Prostate gland (tissue), 2 donors: ENCODE measurements at regions not wholly inside any gene's neighbourhood (a gene's known extent, or its start where the extent isn't known, plus 50 kb on each side); places are given as distances from the start of the nearest gene placed in this dataset.

Experiments
- DNase-seq: peaks from one replicate; pipeline ENCODE4 v3.0.0-alpha.2; 2019; ENCODE audit warnings: low spot score
- H3K27ac ChIP-seq, 2 donors: fragments of 200-600 bp; sonication (generic); 2 replicates each; pipeline ENCODE4 v1.5.1; 2017 to 2019
- H3K27me3 ChIP-seq: fragments of 200-600 bp; sonication (generic); replicated peaks from 2 replicates; pipeline ENCODE4 v1.5.1; 2019; ENCODE audit not compliant: insufficient read depth
- H3K36me3 ChIP-seq, 2 donors: fragments of 200-600 bp; sonication (generic); 1 replicate in 1 of 2; 2 replicates in 1 of 2; pipeline versions ENCODE4 v1.5.1 to v1.8.1; 2017 to 2019
- H3K4me1 ChIP-seq: fragments of 200-600 bp; sonication (generic); replicated peaks from 2 replicates; pipeline ENCODE4 v1.5.1; 2019
- H3K4me3 ChIP-seq, 2 donors: fragments of 200-600 bp; sonication (generic); 2 replicates each; pipeline ENCODE4 v1.5.1; 2017 to 2019
- H3K9me3 ChIP-seq: fragments of 200-600 bp; sonication (generic); 2 replicates; pipeline ENCODE4 v1.5.1; 2017
- CTCF ChIP-seq, 4 experiments: fragments of 200-600 bp in 2 of 4; fragments of 450-650 bp in 2 of 4; sonication (generic) in 2 of 4; IDR thresholded peaks; 1 replicate in 3 of 4; 2 replicates in 1 of 4; pipeline ENCODE4 v1.5.1; 2016 to 2019; ENCODE audit warnings: antibody characterized with exemption in 4 of 4, mild to moderate bottlenecking in 2 of 4, moderate library complexity in 2 of 4
- POLR2A ChIP-seq: fragments of 450-650 bp; IDR thresholded peaks from one replicate; pipeline ENCODE4 v1.6.1; 2016; ENCODE audit warnings: antibody characterized with exemption, mild to moderate bottlenecking
- POLR2AphosphoS5 ChIP-seq: sonication (generic); formaldehyde crosslinking; IDR thresholded peaks from one replicate; pipeline ENCODE4 v1.6.1; 2017; ENCODE audit warnings: antibody characterized with exemption
- WGBS: methylation state at CpG from one replicate; pipeline ENCODE4 v1.1.5; 2018; 5-methylcytosine and 5-hydroxymethylcytosine counted together
- intact Hi-C: fragments of 100-400 bp; cut with DNase I; formaldehyde crosslinking; loops from one replicate; pipeline ENCODE4 v1.14.2; 2022

GRCh38 chr1:166383137-166383536 lies 216.3 kb upstream of the FAM78B start:
- Histone ChIP-seq H3K27me3 (no peaks in the 10 kb centered on the region), H3K4me3 (no peak overlapping the region), H3K4me1 (no peaks in the 10 kb centered on the region), H3K9me3 (no peaks in the 10 kb centered on the region), H3K36me3 (no peaks in the 10 kb centered on the region), H3K27ac (no peak overlapping the region)
- no peak for DNase-seq
- TF ChIP-seq POLR2A: no peak
- no peak for TF ChIP-seq POLR2AphosphoS5
- TF ChIP-seq CTCF (IDR thresholded peaks at IDR 0.05): no peak
- intact Hi-C loops: no loop called here
- 43% methylated on average over 2 of the region's 2 CpGs for WGBS

GRCh38 chr1:166383635-166384346 lies 217.0 kb upstream of the FAM78B start:
- Histone ChIP-seq H3K36me3 (no peaks in the 10 kb centered on the region), H3K4me1 (no peaks in the 10 kb centered on the region), H3K9me3 (no peaks in the 10 kb centered on the region), H3K4me3 (no peak overlapping the region), H3K27me3 (no peaks in the 10 kb centered on the region), H3K27ac (no peak overlapping the region)
- intact Hi-C loops: no loop called here
- 62% methylated on average over 9 of the region's 9 CpGs for WGBS
- no peak for DNase-seq
- TF ChIP-seq POLR2A (no peak), CTCF (IDR thresholded peaks at IDR 0.05) (no peak), POLR2AphosphoS5 (no peak)

GRCh38 chr1:166384948-166385347 lies 218.1 kb upstream of the FAM78B start:
- 35% methylated on average over 7 of the region's 7 CpGs for WGBS
- DNase-seq: no peak
- H3K4me1 ChIP-seq: no peaks in the 10 kb centered on the region
- no peak for TF ChIP-seq POLR2A
- no peak for TF ChIP-seq POLR2AphosphoS5
- TF ChIP-seq CTCF (IDR thresholded peaks at IDR 0.05): no peak
- no peak overlapping the region for H3K4me3 ChIP-seq
- H3K27ac ChIP-seq: no peak overlapping the region
- H3K9me3 ChIP-seq: no peaks in the 10 kb centered on the region
- H3K36me3 ChIP-seq: no peaks in the 10 kb centered on the region
- intact Hi-C loops: no loop called here
- no peaks in the 10 kb centered on the region for H3K27me3 ChIP-seq

- Histone ChIP-seq H3K4me1 (no peaks in the 10 kb centered on the region), H3K4me3 (no peak overlapping the region), H3K9me3 (no peaks in the 10 kb centered on the region), H3K36me3 (no peaks in the 10 kb centered on the region), H3K27ac (no peak overlapping the region), H3K27me3 (no peaks in the 10 kb centered on the region)
- TF ChIP-seq POLR2A (no peak), CTCF (IDR thresholded peaks at IDR 0.05) (no peak)
- 71% methylated on average over 2 of the region's 2 CpGs for WGBS
- DNase-seq: no peak
- intact Hi-C loops: no loop called here
These were observed 223.7 kb upstream of the FAM78B start for GRCh38 chr1:166390366-166391033.
